HG03159 (cell line): ENCODE measurements at regions not wholly inside any gene's neighbourhood (a gene's known extent, or its start where the extent isn't known, plus 50 kb on each side); places are given as distances from the start of the nearest gene placed in this dataset.
"Not testable (repeated sequence)": the region's sequence is repeated elsewhere in the genome, so short reads cannot be mapped to it uniquely, and the experiment has no call there.

Source experiments
- ATAC-seq: cut with Tn5 transposase; IDR thresholded peaks from one replicate; pipeline ENCODE4 v1.9.1; 2021; ENCODE audit warnings: mild to moderate bottlenecking, moderate library complexity; ENCODE audit not compliant: unreplicated experiment

DNA sequence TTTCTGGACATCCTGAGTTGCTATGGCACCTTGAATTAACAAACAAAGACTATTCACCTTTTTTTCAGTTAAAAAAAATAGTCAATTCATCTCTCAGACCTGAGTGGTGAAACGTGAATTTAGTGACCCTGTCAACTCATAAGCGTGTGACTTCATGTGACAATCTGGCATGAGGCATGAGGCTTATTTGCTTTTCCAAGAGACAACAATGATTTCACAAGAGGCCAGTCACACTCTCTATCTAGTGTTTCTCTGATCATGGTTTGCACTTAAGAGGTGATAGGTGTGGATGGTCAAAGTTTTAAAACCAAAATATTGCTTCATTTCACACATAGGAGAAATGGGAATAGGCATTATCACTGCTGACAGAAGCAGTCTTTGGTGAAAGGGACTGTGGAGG lies 559.6 kb upstream of the ACO1 start:
- no peak for ATAC-seq

DNA sequence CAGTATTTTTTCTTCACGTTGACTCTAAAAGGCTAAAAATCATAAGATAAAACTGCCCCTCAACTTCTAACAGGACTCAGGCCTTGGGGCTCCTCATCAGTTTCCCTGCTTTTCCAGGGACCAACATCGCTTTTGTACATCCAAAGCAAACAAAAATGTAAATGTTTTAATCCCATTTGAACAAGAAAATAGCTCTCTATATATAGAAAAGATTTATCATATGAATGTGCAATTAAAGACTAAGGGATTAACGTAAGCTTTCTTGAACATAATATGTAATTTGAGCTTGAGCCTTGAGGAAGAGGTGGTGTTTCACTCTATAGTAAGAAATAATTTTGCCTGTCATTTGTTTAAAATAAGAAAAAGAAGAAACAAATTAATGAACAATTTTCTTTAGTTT lies 547.2 kb upstream of the ACO1 start:
- no peak for ATAC-seq

DNA sequence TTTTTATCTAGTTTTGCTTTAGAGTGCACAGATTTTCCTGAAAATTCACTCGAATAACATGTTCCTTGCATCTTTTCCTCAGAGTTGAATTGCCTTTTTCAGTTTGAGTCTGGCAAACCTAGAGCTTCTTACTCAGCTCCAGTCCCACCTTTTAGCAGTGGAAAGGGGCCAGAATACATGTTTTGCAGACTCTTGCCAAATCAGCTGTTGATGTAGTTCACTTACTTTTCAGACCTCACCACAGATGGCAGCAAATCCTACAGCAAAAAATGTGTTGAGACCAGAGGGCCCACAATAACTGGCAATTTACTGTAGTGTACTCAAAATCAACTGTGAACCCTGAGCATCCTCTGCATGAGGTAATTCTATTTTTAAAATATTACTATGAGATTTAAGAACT lies 545.2 kb upstream of the ACO1 start:
- no peak for ATAC-seq

DNA sequence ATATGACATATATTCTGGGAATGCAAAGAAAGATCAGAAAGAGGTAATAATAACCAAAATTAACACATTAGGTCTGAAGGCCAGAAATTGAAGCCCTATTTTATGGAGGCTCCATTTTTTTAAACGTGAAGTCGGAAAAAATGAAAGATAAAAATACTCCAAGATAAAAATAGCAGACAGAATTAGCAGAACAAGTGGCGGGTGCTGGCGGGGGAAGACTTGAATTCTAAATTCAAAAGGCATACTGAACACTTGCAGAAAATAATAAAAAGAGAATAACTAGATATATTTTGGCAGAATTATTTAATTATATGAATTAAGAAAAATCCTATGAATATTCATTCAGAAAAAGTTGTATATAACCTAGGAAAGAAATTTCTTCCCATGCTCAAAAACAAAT lies 543.7 kb upstream of the ACO1 start:
- no peak for ATAC-seq

DNA sequence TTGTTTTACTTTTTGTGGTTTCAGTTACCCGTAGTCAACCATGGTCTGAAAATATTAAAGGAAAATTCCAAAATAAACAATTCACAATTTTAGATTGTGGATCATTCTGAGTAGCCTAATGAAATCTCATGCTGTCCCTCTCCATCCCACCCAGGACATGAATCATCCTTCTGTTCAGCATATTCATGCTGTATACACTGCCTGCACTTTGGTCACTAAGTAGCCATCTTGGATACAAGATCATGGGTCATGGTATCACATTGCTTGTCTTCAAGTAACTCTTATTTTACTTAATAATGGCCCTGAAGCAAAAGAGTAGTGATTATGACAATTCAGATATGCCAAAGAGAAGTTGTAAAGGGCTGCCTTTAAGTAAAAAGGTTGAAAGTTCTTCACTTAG lies 536.5 kb upstream of the ACO1 start:
- ATAC-seq: no peak

DNA sequence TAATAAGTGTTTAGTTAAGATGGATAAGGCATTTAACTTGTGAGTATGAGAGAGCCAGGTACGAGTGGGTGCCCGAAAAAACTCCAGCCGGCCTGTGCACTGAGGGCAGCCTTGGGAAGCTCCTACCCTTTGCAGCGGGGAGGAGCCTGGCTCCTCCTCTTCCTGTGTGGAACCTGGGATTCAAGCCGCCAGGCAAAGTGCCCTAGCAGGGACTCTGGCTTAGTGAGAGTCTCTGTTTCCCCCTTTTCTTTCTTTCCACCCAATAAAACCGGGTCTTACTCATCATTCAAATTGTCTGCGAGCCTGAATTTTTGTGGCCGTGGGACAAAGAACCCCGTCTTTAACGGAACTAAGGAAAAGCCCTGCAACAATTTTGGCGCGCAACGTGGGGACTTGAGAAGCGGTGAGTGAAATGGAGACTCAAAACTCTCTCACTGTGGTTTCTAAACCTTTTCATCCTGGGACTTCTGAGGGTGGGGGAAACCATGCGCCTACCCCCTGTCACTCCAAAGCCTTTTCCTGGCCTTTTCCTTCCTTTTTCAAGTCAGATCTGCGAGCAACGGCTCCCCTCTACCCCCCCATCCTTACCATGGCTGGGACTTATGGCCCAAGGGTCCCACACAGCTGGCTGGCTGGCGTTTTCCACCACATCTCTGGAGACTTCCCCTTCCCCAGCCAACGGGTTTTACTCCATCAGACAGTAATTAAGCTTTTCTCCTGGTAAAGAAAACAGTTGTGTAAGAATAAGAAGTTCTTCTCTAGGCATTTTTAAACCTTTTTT lies 535.7 kb upstream of the ACO1 start:
- no peak for ATAC-seq

DNA sequence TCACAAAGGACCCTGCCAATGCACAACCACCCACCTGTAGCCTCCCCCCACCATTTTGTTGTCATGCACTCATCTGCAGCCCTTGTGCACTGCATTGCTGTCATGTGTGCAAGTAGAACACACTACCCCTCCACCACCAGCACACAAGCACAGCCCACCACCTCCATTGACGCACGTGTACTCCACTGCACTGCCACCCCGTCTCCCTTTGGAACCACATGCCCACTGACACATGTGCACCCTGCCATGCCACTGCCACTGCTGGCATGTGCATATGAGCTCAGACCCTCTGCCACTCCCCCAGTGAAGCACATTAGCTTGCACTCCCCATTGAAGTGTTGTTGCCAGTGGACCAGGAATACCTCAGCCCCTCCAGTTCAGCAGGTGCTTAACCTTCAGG lies 530.3 kb upstream of the ACO1 start:
- no peak for ATAC-seq

DNA sequence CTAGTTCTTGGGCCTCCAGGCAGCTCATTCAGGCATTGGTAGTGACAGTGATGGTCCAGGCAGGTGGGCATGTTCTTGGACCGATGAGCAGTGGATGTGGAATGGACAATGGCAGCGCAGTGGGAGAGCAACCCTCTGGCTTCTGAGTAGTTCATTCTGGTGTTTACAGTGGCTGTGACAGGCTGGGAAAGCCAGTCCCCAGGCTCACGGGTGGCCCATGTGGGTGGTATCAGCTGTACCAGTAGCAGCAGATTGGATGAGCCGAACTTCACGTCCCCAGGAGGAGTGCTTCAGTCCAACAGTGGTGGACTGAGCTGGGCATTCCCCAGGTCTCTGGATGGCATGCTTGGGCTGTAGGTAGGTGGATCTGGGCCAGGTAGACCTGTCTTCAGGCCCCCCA lies 515.6 kb upstream of the ACO1 start:
- ATAC-seq: no peak

DNA sequence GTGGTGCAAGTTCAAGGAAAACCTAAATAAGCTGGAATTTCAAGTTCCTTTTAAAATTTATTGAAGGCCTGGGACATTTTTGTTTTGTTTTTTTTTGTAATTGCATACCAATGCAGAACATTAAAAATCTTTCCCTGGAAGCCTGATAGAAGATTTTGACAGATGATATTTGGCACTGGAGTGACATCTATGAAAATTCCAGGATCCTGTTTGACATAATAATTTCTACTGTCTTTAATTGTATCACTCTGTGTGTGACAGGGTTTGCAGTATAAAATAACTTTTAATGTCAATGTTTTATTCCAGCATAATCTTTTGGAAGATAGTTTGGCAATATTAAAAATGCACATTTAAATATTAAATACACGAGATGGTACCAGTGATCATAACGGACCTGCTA lies 514.2 kb upstream of the ACO1 start:
- no peak for ATAC-seq

DNA sequence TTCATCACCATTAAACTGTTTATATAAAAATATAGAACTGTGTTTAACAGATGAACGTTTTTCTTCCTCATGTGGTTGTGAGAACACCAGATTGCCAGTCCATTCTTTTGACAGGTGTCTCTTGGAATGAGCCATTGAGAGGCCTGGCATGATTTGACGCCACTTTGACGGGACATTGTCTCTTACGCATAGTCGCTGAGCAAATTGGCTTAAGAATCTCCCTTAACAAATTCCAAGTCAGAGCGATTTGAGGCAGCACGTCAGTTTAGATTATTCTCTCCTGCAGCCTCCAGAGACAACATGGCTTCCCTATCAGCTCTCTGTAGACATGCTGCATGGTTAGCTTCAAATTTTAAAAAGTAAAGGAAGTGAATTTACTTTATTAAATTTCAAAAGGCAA lies 510.7 kb upstream of the ACO1 start:
- ATAC-seq: no peak

DNA sequence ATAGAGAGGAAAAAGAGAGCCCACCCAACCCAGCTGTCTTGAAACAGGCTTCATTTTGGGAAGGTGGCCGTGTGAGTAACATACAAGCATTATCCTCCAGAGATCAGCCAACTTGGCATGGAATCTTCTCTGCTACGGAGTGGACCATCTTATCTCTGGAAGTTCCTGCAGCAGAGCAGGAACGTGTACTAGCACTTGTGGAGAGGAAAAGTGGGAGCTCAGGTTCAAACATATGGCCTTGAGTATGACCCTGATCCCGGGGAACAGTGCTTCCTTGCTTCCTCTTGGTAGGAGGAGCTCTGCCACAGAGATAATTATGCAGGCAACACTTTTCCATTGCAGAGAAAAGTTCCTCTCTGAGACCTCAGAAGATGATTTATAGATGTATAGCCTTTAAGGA lies 490.4 kb upstream of the ACO1 start:
- ATAC-seq: no peak

DNA sequence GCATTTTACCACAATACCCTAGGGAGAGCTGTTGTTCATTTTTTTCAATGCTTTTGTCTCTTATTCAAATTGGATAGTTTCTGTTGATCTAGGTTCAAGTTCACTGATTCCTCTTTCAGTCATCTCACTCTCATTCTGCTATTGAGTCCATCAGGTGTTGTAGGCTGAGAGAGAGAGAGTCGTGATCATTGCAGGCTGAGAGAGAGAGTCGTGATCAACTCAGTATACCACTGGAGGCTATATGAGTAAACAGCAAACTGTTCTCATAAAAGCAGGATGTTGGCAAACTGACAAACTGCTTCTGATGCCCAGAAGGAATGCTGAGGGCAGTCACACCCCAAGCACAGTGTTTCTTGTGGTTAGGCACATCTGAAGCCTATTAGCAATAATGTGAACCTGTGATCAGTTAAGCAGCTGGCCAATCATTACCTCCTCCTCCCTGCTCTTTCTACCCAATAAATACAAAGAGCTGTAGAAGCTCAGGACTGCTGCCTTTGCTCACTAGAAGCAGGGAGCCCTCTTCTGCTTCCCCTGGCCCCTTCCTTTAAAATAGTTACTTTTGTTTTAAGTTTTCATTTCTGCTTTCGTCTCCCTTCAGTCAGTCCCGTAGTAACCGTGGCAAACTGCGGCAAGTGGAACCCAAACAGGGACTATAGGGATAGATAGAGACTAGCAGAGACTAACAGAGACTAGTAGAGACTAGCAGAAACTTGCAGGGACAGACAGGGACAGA lies 476.1 kb upstream of the ACO1 start:
- peak; percentile 82 for ATAC-seq

DNA sequence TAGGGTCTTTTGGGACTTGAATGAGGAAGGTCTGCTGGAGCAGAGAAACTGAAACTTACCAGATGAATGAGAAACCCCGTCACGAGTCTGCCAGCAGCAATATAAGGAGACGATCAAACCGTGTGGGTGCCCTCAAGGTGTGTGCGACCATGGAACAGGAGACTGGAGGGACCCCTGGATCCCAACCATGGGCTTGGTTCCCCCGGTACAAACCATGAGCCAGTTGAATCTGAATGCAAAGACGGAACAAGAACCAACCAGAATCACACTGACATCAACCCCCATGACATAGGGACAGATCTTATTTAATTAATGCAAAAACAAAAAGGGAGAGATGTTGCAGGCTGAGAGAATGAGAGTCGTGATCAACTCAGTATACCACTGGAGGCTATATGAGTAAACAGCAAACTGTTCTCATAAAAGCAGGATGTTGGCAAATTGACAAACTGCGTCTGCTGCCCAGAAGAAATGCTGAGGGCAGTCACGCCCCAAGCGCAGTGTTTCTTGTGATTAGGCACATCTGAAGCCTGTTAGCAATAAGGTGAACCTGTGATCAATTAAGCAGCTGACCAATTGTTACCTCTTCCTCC lies 475.5 kb upstream of the ACO1 start:
- peak; percentile 40 for ATAC-seq

DNA sequence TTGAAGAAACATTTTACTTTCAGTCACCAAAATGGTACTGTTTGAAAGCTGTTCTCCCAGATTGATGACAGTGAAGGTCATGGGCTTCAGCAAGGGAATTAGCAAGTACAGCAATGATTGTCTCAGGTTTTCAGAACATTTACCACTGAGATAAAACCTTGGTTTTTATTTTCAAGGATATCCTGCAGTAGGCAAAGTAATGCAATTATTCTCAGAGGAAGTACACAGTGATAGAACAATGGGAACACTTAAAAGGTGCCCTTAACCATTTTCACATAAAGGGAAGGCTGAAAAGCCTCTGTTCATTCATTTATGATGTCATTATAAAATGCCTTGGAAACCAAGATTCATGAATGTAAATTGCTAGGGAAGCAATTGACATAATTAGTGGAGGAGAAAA lies 471.8 kb upstream of the ACO1 start:
- ATAC-seq: no peak

DNA sequence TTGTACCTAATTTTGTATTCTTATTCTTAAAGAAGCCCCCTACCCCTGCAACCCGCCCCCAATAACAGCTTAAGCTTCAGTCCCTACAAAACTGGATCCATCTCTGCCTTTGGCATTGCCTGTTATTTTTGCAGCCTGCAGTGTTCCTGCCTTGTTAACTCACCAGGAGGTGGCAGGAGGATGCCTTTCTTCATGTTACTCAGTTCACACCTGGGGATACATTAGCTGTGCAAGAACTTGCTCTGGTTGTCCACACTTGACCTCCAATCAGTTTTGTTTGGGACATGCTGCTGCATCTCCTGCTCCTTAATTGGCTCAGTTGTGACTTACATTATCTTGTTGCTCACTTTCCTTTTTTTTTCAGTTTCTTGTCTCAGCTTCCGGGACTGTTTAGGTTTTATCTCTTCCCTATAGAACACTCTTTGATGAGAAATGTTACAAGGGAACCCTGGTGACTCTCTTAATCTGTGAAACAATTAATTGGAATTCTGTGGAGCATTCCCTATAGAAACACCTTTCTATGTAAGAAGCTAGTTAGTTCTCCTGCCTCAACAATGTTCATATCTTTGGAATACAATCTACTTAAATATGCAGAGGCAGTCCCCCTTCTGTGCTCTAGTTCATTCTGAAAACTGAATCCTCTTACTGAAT lies 467.7 kb upstream of the ACO1 start:
- no peak for ATAC-seq

DNA sequence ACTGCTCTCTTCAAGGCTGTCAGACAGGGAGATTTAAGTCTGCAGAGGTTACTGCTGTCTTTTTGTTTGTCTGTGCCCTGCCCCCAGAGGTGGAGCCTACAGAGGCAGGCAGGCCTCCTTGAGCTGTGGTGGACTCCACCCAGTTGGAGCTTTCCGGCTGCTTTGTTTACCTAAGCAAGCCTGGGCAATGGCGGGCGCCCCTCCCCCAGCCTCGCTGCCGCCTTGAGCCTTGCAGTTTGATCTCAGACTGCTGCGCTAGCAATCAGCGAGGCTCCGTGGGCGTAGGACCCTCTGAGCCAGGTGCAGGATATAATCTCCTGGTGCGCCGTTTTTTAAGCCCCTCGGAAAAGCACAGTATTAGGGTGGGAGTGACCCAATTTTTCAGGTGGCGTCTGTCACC lies 446.7 kb upstream of the ACO1 start:
- not testable (repeated sequence) for ATAC-seq

DNA sequence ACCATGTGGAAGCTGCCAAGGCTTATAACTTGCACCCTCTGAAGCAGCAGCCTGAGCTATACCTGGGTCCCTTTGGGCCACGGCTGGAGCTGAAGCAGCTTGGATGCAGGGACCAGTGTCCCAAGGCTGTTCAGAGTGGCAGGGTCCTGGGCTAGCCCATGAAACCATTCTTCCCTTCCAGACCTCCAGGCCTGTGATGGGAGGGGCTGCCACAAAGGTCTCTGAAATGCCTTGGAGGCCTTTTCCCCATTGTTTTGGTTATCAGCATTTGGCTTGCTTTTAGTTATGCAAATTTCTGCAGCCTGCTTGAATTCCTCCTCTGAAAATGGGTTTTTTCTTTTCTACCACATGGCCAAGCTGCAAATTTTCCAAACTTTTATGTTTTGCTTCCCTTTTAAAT lies 433.7 kb upstream of the ACO1 start:
- no peak for ATAC-seq

DNA sequence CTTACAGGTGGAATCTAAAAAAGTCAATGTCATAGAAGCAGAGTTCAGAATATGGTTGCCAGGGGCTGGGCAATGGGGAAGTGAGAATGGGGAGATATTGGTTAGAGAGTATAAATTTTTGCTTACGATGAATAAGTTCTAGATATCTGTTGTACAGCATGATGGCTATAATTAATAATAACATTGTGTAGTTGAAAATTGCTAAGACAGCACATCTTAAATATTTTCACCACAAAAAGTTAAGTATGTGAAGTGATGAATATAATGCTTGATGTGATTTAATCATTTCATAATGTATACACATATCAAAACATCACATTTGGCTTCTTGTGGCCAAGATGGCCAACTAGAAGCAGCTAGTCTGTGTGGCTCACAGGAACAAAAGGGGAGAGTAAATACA lies 425.9 kb upstream of the ACO1 start:
- ATAC-seq: no peak

DNA sequence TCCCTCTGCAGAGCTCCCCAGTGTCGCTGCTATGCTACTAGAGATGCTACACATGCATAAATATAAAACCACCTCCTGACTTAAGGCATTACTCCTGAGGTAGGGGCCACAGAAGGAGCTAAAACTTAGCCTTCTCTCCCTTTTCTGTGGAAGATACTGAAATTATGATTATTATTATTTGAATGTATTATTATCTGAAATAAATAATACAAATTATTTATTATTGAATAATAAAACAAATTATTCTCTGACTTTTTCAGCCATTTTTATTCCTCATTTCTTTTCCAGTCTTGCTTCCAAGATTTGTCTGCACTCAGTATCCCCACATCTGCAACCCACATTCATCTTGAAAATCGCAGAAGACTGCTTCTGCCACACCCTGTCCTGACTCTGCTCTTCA lies 414.9 kb upstream of the ACO1 start:
- ATAC-seq: no peak

DNA sequence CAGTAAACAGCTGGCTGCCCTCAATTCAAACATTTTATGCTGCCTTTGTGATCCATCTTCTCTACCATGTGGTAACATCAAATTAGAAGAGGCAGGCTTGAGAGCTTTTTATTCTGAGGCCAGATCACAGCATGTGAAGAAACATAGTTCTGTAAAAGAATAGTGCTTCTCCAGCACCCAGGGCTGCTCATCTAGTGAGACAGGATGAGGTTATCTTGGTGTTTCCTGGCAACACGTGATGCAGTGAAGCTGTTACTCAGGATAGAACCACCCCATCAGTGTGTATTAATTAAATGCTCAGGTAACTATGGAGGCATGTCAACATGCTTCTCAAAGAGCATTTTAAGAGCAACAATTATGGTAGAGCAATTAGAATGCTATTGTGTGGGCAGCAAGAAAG lies 400.5 kb upstream of the ACO1 start:
- no peak for ATAC-seq

DNA sequence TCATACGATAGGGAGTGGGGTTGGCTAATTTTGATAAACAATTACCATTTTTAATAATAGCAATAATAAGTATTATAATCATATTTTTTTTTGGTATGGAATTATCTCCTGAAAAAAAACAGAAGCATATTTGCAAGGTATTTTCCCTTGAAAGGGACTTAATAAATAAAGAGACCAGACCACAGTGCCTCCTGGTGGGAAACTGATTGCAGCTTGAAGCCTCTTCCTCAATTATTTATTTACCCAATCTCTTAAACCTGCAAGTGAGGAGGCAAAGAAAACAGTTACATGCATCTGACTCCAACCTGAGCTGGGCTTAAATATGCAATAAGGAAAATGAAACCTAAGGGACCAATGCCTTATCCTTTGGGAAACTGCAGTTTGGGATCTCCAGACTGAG lies 388.1 kb upstream of the ACO1 start:
- no peak for ATAC-seq
